ENCODE measurements at regions not wholly inside any gene's neighbourhood (a gene's known extent, or its start where the extent isn't known, plus 50 kb on each side); places are given as distances from the start of the nearest gene placed in this dataset.

DNA sequence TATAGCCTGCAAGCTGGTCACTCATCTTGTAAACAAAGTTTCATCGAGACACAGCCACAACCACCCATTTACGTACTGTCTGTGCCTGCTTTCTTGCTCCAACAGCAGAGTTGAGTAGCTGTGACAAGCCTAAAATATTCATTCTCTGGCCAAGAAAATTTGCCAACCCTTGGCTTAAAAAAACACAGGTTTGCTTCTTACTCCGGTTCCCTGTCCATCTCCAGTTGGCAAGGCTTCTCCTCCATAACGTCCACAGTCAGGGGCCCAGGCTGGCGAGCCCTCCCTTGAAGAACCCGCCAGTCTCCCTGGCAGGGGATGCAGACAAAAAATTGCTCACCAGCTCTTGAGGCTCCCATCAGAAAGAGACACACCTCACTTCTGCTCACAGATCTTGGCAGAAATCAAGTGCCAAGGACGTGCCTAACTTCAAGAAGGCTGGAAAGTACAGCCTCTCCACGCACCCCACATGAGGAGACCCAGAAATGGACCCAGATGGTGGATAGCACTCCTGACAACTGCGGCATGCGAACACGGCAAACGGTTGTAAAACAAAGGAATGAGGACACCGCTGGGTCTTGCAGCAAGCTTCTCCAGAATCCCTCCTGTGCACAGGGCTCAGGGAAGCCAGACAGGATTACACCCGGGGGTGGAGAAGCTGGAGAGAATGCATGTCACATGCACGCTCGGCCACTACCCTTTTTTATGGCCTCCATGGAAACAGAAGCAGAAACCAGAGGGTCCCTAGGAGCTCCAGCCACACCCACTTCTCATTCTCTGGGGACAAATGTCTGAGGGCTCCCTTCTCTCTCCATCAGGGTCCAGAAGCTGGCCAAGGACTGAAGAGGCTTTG is 59.8 kb upstream of the SIRPA start:
- no peak for DNase-seq (ENCODE audit: low read depth, low spot score)
- Histone ChIP-seq H3K4me3 (no peak overlapping the region), H3K27ac (no peak overlapping the region), H3K36me3 (ENCODE audit: insufficient read depth, low read length) (no peaks in the 10 kb centered on the region), H3K9ac (ENCODE audit: insufficient read length) (no peak overlapping the region), H3K9me3 (ENCODE audit: low read depth, low read length) (no peaks in the 10 kb centered on the region)
- TF ChIP-seq FOXP2 (optimal IDR thresholded peaks at IDR 0.05; ENCODE audit: control extremely low read depth, extremely low read length, insufficient read depth) (no peak), EZH2 (IDR thresholded peaks at IDR 0.05) (no peak), POLR2AphosphoS5 (IDR thresholded peaks at IDR 0.05; ENCODE audit: borderline replicate concordance, low read depth, low read length) (no peak)

DNA sequence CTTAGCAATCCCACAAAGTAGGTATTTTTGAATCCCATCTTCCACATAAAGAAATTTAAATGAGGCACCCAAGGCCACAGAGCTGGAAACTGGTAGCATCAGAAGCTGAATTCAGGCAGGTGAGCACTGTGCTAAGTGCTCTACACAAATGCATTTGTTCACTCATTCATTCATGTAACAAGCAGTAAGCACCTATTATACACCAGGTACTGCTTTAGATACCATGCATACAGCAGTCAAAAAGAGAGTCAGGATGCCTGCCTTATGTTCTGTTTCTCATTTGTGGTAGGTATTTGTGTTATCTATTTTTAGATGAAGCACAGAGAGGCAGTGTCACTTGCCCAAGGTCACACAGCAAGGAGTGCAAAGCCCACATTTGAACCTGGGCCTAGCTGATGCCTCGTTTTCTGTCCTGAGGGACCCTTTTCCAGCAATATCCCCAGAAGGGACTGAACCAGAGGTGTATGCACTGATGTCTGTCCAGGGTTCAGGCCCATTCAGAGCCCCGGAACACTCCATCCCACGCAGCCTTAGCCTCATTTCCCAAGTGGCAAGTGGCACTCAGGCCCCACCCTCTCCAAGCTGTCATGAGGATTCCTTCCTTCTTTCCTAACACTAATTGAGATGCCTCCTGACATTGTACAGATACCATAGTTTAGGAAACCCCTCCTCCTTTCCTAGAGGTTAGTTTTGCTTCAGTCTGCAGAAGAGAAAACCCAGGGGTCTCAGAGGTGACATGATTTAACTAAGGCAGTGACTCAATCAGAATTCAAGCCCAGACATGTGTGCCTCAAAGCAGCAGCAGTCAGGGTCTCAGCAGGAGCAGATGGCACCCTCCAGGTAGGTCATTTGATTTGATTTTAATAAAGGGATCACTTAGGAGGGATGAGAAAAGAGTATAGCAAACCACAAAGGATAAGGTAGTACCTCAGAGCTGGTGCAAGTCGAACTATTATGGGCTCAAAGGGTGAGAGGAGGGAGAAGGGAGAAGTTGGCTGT is 61.2 kb upstream of the SIRPA start:
- H3K36me3 ChIP-seq (ENCODE audit: insufficient read depth, low read length): no peaks in the 10 kb centered on the region
- H3K4me3 ChIP-seq: no peak overlapping the region
- TF ChIP-seq EZH2 (IDR thresholded peaks at IDR 0.05): no peak
- TF ChIP-seq FOXP2 (optimal IDR thresholded peaks at IDR 0.05; ENCODE audit: control extremely low read depth, extremely low read length, insufficient read depth): no peak
- TF ChIP-seq POLR2AphosphoS5 (IDR thresholded peaks at IDR 0.05; ENCODE audit: borderline replicate concordance, low read depth, low read length): no peak
- H3K27ac ChIP-seq: no peak overlapping the region
- no peak overlapping the region for H3K9ac ChIP-seq (ENCODE audit: insufficient read length)
- H3K9me3 ChIP-seq (ENCODE audit: low read depth, low read length): no peaks in the 10 kb centered on the region
- DNase-seq (ENCODE audit: low read depth, low spot score): no peak

DNA sequence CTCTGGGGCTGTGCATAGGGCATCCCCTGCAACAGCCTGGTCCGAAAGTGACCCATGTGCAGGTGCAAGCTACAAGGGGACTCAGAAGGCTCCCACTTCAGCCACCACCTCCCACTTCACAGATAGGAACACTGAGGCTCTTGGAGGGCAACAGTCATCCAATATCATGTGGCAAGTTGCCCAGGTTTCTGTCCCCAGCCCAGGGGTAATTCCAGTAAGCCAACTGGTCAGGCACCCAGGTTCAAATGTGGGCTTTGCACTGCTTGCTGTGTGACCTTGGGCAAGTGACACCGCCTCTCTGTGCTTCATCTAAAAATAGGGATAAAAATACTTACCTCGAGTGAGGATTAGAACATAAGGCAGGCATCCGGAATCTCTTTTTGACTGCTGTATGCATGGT is 62.0 kb upstream of the SIRPA start:
- Histone ChIP-seq H3K27ac (no peak overlapping the region), H3K36me3 (ENCODE audit: insufficient read depth, low read length) (no peaks in the 10 kb centered on the region), H3K9me3 (ENCODE audit: low read depth, low read length) (no peaks in the 10 kb centered on the region), H3K4me3 (no peak overlapping the region), H3K9ac (ENCODE audit: insufficient read length) (no peak overlapping the region)
- DNase-seq (ENCODE audit: low read depth, low spot score): no peak
- no peak for TF ChIP-seq POLR2AphosphoS5 (IDR thresholded peaks at IDR 0.05; ENCODE audit: borderline replicate concordance, low read depth, low read length)
- TF ChIP-seq EZH2 (IDR thresholded peaks at IDR 0.05): no peak
- no peak for TF ChIP-seq FOXP2 (optimal IDR thresholded peaks at IDR 0.05; ENCODE audit: control extremely low read depth, extremely low read length, insufficient read depth)

DNA sequence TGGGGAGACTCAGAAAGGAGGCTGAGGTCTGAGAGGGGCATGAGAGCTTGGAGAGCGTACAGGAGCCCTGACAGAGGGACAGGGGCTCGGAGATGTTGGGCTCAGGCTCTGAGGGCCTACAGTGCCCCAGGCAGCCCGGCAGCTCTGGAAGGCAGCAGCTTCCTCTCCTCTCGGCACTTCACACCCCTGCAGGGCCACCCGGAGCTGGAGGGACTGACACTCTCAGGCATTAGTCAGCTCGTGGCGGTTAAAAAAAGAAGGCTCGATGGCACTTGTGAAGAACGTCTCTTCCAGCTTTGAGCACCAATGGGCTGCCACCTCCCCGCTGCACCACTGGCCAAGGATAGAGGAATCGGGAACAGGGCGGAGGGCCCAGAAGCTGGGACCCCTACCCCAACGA is 62.6 kb upstream of the SIRPA start:
- Histone ChIP-seq H3K36me3 (ENCODE audit: insufficient read depth, low read length) (no peaks in the 10 kb centered on the region), H3K4me3 (no peak overlapping the region), H3K9me3 (ENCODE audit: low read depth, low read length) (no peaks in the 10 kb centered on the region), H3K27ac (no peak overlapping the region), H3K9ac (ENCODE audit: insufficient read length) (no peak overlapping the region)
- TF ChIP-seq POLR2AphosphoS5 (IDR thresholded peaks at IDR 0.05; ENCODE audit: borderline replicate concordance, low read depth, low read length) (no peak), FOXP2 (optimal IDR thresholded peaks at IDR 0.05; ENCODE audit: control extremely low read depth, extremely low read length, insufficient read depth) (no peak), EZH2 (IDR thresholded peaks at IDR 0.05) (no peak)
- no peak for DNase-seq (ENCODE audit: low read depth, low spot score)

DNA sequence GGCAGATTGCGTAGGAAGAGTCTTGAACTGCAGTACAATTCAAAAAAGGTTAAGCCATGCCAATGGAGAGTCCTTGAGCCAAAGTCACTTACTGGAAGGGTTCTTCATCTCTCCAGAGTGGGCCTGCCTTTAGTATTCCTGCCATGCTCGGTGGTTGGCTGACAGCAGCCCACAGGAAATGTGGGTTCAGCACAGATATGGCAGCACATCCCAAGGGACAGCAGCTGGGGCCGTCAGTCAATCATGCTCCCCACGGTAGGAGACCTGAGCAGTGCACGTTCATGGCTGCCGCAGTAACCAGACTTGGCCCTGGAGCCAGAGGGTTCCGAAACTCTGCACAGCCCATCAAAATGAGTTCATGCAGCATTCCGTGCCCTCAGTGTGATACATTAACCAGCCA is 63.6 kb upstream of the SIRPA start:
- TF ChIP-seq POLR2AphosphoS5 (IDR thresholded peaks at IDR 0.05; ENCODE audit: borderline replicate concordance, low read depth, low read length): no peak
- TF ChIP-seq EZH2 (IDR thresholded peaks at IDR 0.05): no peak
- no peak for TF ChIP-seq FOXP2 (optimal IDR thresholded peaks at IDR 0.05; ENCODE audit: control extremely low read depth, extremely low read length, insufficient read depth)
- no peak overlapping the region for H3K4me3 ChIP-seq
- DNase-seq (ENCODE audit: low read depth, low spot score): no peak
- no peaks in the 10 kb centered on the region for H3K36me3 ChIP-seq (ENCODE audit: insufficient read depth, low read length)
- no peaks in the 10 kb centered on the region for H3K9me3 ChIP-seq (ENCODE audit: low read depth, low read length)
- no peak overlapping the region for H3K27ac ChIP-seq
- no peak overlapping the region for H3K9ac ChIP-seq (ENCODE audit: insufficient read length)

DNA sequence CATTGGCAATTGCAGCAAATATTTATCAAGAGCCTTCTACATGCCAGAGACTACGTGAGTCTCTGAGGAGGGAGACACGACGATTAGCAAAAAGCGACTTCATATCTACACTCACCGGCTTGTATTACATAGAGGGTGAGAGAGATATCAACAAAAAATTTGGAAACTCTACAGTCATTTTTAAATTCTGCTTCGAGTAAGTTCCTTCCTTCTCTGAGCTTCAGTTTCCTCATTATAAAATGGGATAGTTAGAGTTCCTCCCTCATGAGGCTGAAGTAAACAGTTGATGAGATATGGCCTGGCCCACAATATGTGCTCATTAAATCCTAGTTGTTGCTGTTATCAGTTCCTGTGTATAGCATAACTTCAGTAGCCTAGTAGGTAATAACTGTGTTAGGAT is 64.1 kb upstream of the SIRPA start:
- Histone ChIP-seq H3K27ac (no peak overlapping the region), H3K9ac (ENCODE audit: insufficient read length) (no peak overlapping the region), H3K36me3 (ENCODE audit: insufficient read depth, low read length) (no peaks in the 10 kb centered on the region), H3K4me3 (no peak overlapping the region), H3K9me3 (ENCODE audit: low read depth, low read length) (no peaks in the 10 kb centered on the region)
- DNase-seq (ENCODE audit: low read depth, low spot score): no peak
- TF ChIP-seq POLR2AphosphoS5 (IDR thresholded peaks at IDR 0.05; ENCODE audit: borderline replicate concordance, low read depth, low read length) (no peak), FOXP2 (optimal IDR thresholded peaks at IDR 0.05; ENCODE audit: control extremely low read depth, extremely low read length, insufficient read depth) (no peak), EZH2 (IDR thresholded peaks at IDR 0.05) (no peak)

DNA sequence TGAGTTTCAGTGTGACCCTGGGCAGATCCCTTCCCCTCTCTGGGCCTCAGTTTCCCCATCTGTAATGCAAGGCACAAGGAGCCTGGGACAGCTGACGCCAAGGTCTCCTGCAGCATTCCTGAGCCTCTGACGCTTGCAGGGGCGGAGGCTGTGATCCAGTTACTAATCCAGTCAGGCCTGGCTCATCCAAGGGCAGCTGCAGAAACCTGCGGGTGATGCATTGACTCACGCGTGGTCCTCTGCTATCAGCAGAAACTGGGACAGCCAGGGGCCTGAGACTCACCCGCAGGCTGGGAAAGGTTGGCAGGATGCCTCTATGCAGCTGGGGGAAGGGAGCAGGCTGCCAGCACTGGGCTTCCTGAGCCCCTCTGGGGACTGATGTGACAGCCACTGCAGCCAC is 65.0 kb upstream of the SIRPA start:
- Histone ChIP-seq H3K4me3 (no peak overlapping the region), H3K9ac (ENCODE audit: insufficient read length) (no peak overlapping the region), H3K27ac (no peak overlapping the region), H3K9me3 (ENCODE audit: low read depth, low read length) (no peaks in the 10 kb centered on the region), H3K36me3 (ENCODE audit: insufficient read depth, low read length) (no peaks in the 10 kb centered on the region)
- TF ChIP-seq POLR2AphosphoS5 (IDR thresholded peaks at IDR 0.05; ENCODE audit: borderline replicate concordance, low read depth, low read length): no peak
- DNase-seq (ENCODE audit: low read depth, low spot score): no peak

DNA sequence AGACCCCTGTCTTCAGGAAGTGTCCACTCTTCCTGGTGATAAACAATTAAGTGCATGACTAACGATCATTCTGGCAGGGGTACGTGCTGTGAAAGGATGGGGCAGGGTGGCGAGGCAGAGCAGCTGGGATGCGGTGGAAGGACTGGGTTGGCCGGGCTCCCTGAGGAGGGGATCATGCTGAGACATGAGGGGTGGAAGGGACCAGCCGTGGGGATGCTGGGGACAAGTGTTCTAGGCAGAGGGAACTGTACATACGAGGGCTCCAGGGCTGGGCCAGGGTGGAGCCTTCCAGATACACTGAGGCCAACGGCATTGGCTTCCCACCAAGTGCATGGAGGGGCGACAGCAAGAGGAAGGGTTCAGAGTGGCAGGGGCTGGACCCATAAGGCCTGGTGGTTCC is 65.7 kb upstream of the SIRPA start:
- TF ChIP-seq EZH2 (IDR thresholded peaks at IDR 0.05): no peak
- TF ChIP-seq FOXP2 (optimal IDR thresholded peaks at IDR 0.05; ENCODE audit: control extremely low read depth, extremely low read length, insufficient read depth): no peak
- TF ChIP-seq POLR2AphosphoS5 (IDR thresholded peaks at IDR 0.05; ENCODE audit: borderline replicate concordance, low read depth, low read length): no peak
- Histone ChIP-seq H3K27ac (no peak overlapping the region), H3K9me3 (ENCODE audit: low read depth, low read length) (no peaks in the 10 kb centered on the region), H3K4me3 (no peak overlapping the region), H3K9ac (ENCODE audit: insufficient read length) (no peak overlapping the region), H3K36me3 (ENCODE audit: insufficient read depth, low read length) (no peaks in the 10 kb centered on the region)
- no peak for DNase-seq (ENCODE audit: low read depth, low spot score)

Measured in SK-N-MC (cell line).